ENCODE measurements at regions not wholly inside any gene's neighbourhood (a gene's known extent, or its start where the extent isn't known, plus 50 kb on each side); places are given as distances from the start of the nearest gene placed in this dataset.

- Histone ChIP-seq H3K36me3 (ENCODE audit: control insufficient read depth in 2 of 2, insufficient read depth in 1 of 2, low read length in 2 of 2) (no peaks in the 10 kb centered on the region), H3K4me3 (ENCODE audit: low read depth, low read length) (no peak overlapping the region), H3K9me3 (ENCODE audit: control insufficient read depth, insufficient read depth, low read depth, low read length) (no peaks in the 10 kb centered on the region), H3K4me1 (ENCODE audit: control insufficient read depth, insufficient read depth, low read length) (no peaks in the 10 kb centered on the region), H3K27ac (ENCODE audit: extremely low read depth, low read depth, low read length) (no peak overlapping the region)
- CTCF ChIA-PET, result interaction anchor here (1.4 kb wide), 1 partner anchor 9 kb away, joined by 5 read pairs; no protein-coding TSS in a partner anchor
- POLR2A ChIA-PET, result no interaction called here
- TF ChIP-seq ZSCAN16 (tag by site-specific recombination; IDR thresholded peaks at IDR 0.05) (no peak), ZNF354C (tag by site-specific recombination; IDR thresholded peaks at IDR 0.05; ENCODE audit: borderline replicate concordance, low read depth) (no peak), SCRT2 (tag by site-specific recombination; IDR thresholded peaks at IDR 0.05) (0 out of 2 replicates have a peak, but pooled peaks have one; percentile 11), ZNF792 (tag by site-specific recombination; IDR thresholded peaks at IDR 0.05) (no peak), SALL2 (tag by site-specific recombination; IDR thresholded peaks at IDR 0.05; ENCODE audit: borderline replicate concordance) (no peak), PRDM4 (tag by site-specific recombination; IDR thresholded peaks at IDR 0.05) (no peak), GLIS1 (tag by site-specific recombination; IDR thresholded peaks at IDR 0.05) (no peak), ZNF266 (tag by site-specific recombination; IDR thresholded peaks at IDR 0.05; ENCODE audit: low read depth) (no peak)
These were observed 155.4 kb downstream of the ASB1 start for GRCh38 chr2:238582159-238582558.

- Histone ChIP-seq H3K4me1 (ENCODE audit: control insufficient read depth, insufficient read depth, low read length) (no peaks in the 10 kb centered on the region), H3K4me3 (ENCODE audit: low read depth, low read length) (no peak overlapping the region), H3K9me3 (ENCODE audit: control insufficient read depth, insufficient read depth, low read depth, low read length) (no peaks in the 10 kb centered on the region), H3K27ac (ENCODE audit: extremely low read depth, low read depth, low read length) (no peak overlapping the region), H3K36me3 (ENCODE audit: control insufficient read depth in 2 of 2, insufficient read depth in 1 of 2, low read length in 2 of 2) (no peaks in the 10 kb centered on the region)
- POLR2A ChIA-PET, result no interaction called here
- TF ChIP-seq ZNF133 (tag by site-specific recombination; IDR thresholded peaks at IDR 0.05) (no peak), TRIM28 (IDR thresholded peaks at IDR 0.05; ENCODE audit: borderline replicate concordance, low read length) (no peak)
- CTCF ChIA-PET, result no interaction called here
These were observed 157.9 kb downstream of the ASB1 start for GRCh38 chr2:238584617-238585016.

- no peak overlapping the region for H3K4me3 ChIP-seq (ENCODE audit: low read depth, low read length)
- ChIA-PET CTCF (no interaction called here), POLR2A (no interaction called here)
- H3K4me1 ChIP-seq (ENCODE audit: control insufficient read depth, insufficient read depth, low read length), result no peaks in the 10 kb centered on the region
- no peaks in the 10 kb centered on the region for H3K36me3 ChIP-seq (ENCODE audit: control insufficient read depth in 2 of 2, insufficient read depth in 1 of 2, low read length in 2 of 2)
- H3K9me3 ChIP-seq (ENCODE audit: control insufficient read depth, insufficient read depth, low read depth, low read length), result no peaks in the 10 kb centered on the region
- no peak overlapping the region for H3K27ac ChIP-seq (ENCODE audit: extremely low read depth, low read depth, low read length)
- TF ChIP-seq ZNF121 (tag by site-specific recombination; IDR thresholded peaks at IDR 0.05) (no peak), REPIN1 (tag by site-specific recombination; IDR thresholded peaks at IDR 0.05; ENCODE audit: low read depth) (no peak), ZBTB7A (tag by site-specific recombination; IDR thresholded peaks at IDR 0.05; ENCODE audit: low read depth) (no peak), ZNF175 (tag by site-specific recombination; IDR thresholded peaks at IDR 0.05) (no peak), OVOL3 (tag by site-specific recombination; IDR thresholded peaks at IDR 0.05) (no peak), RBAK (tag by site-specific recombination; IDR thresholded peaks at IDR 0.05) (no peak), ZNF280D (tag by site-specific recombination; IDR thresholded peaks at IDR 0.05) (no peak), ZNF341 (tag by site-specific recombination; IDR thresholded peaks at IDR 0.05; ENCODE audit: low read depth) (no peak), ZBTB1 (tag by site-specific recombination; IDR thresholded peaks at IDR 0.05) (no peak), ZNF37A (tag by site-specific recombination; IDR thresholded peaks at IDR 0.05) (no peak), SP2 (tag by site-specific recombination; IDR thresholded peaks at IDR 0.05) (no peak), ZNF544 (tag by site-specific recombination; IDR thresholded peaks at IDR 0.05) (no peak), GFI1B (tag by site-specific recombination; IDR thresholded peaks at IDR 0.05) (no peak), ZNF398 (tag by site-specific recombination; IDR thresholded peaks at IDR 0.05) (no peak), ZNF335 (tag by site-specific recombination; conservative IDR thresholded peaks at IDR 0.05) (no peak)
These were observed 159.4 kb downstream of the ASB1 start for GRCh38 chr2:238585836-238586821.
